PC-9 (cell line): ENCODE measurements at regions not wholly inside any gene's neighbourhood (a gene's known extent, or its start where the extent isn't known, plus 50 kb on each side); places are given as distances from the start of the nearest gene placed in this dataset.

Source experiments
- BruUV-seq: library from RNA; stranded (reverse); fragments of 400-500 nt; replicated peaks from 2 replicates; lab custom pipeline; 2021; lab: Mats Ljungman, UMichigan
- CTCF ChIA-PET: fragments of 300-600 bp; sonication (Branson Sonifier 250); formaldehyde crosslinking; loops from one replicate; lab custom pipeline; 2022; ENCODE audit warnings: antibody characterized with exemption; lab: Charles Lee
- POLR2A ChIA-PET: fragments of 300-600 bp; sonication (Branson Sonifier 250); formaldehyde crosslinking; loops from one replicate; lab custom pipeline; 2022; ENCODE audit warnings: antibody characterized with exemption; ENCODE audit not compliant: unreplicated experiment; lab: Charles Lee
- DNase-seq, 2 experiments: peaks; one replicate each; pipeline versions ENCODE4 v3.0.0 to v3.0.0-alpha.2; 2015 to 2022; ENCODE audit warnings: mixed read lengths in 1 of 2
- H2AFZ ChIP-seq: fragments of 200-600 bp; sonication (generic); 2 replicates; pipeline ENCODE4 v1.8.1; 2017; ENCODE audit warnings: antibody characterized with exemption
- H3F3A ChIP-seq: fragments of 200-600 bp; sonication (generic); 2 replicates; pipeline ENCODE4 v1.8.1; 2017; ENCODE audit warnings: antibody characterized with exemption, mild to moderate bottlenecking, low read depth; ENCODE audit not compliant: insufficient read depth
- H3K27ac ChIP-seq: fragments of 200-600 bp; sonication (generic); 2 replicates; pipeline ENCODE4 v1.6.1; 2016; ENCODE audit warnings: mixed run types
- H3K27me3 ChIP-seq: fragments of 200-600 bp; sonication (generic); 2 replicates; pipeline ENCODE4 v1.6.1; 2016; ENCODE audit warnings: low read depth, mixed run types; ENCODE audit not compliant: insufficient read depth
- H3K36me3 ChIP-seq: fragments of 200-600 bp; sonication (generic); 2 replicates; pipeline ENCODE4 v1.6.1; 2016; ENCODE audit warnings: low read depth, mixed run types
- H3K4me1 ChIP-seq: fragments of 200-600 bp; sonication (generic); replicated peaks from 2 replicates; pipeline ENCODE4 v1.6.1; 2016; ENCODE audit warnings: mixed run types; ENCODE audit not compliant: insufficient read depth
- H3K4me2 ChIP-seq: fragments of 200-600 bp; sonication (generic); 2 replicates; pipeline ENCODE4 v1.6.1; 2017; ENCODE audit warnings: mixed run types
- H3K4me3 ChIP-seq: fragments of 200-600 bp; sonication (generic); 2 replicates; pipeline ENCODE4 v1.6.1; 2016; ENCODE audit warnings: mixed run types
- H3K79me2 ChIP-seq: fragments of 200-600 bp; sonication (generic); 2 replicates; pipeline ENCODE4 v1.6.1; 2017; ENCODE audit warnings: low read depth, mixed run types
- H3K9me2 ChIP-seq: fragments of 200-600 bp; sonication (generic); 2 replicates; pipeline ENCODE4 v1.8.1; 2017; ENCODE audit warnings: mild to moderate bottlenecking; ENCODE audit not compliant: insufficient read depth
- H3K9me3 ChIP-seq: fragments of 200-600 bp; sonication (generic); 2 replicates; pipeline ENCODE4 v1.8.1; 2016; ENCODE audit warnings: low read depth; ENCODE audit not compliant: insufficient read depth
- H4K20me1 ChIP-seq: fragments of 200-600 bp; sonication (generic); 2 replicates; pipeline ENCODE4 v1.8.1; 2017; ENCODE audit not compliant: insufficient read depth
- EZH2 ChIP-seq: fragments of 200-600 bp; sonication (generic); IDR thresholded peaks from 2 replicates; pipeline ENCODE4 v1.8.0; 2017; ENCODE audit warnings: antibody characterized with exemption, low read depth
- intact Hi-C: fragments of 100-400 bp; cut with micrococcal nuclease; formaldehyde crosslinking; loops from one replicate; pipeline ENCODE4 v1.10.0; 2022; ENCODE audit not compliant: unreplicated experiment
- TF ChIP-seq, protein P1 (sequence below): fragments of 200-600 bp; sonication (generic); conservative IDR thresholded peaks from 2 replicates; pipeline ENCODE4 v1.6.1; 2017; ENCODE audit warnings: mixed run types, antibody characterized with exemption, mild to moderate bottlenecking, moderate library complexity

DNA sequence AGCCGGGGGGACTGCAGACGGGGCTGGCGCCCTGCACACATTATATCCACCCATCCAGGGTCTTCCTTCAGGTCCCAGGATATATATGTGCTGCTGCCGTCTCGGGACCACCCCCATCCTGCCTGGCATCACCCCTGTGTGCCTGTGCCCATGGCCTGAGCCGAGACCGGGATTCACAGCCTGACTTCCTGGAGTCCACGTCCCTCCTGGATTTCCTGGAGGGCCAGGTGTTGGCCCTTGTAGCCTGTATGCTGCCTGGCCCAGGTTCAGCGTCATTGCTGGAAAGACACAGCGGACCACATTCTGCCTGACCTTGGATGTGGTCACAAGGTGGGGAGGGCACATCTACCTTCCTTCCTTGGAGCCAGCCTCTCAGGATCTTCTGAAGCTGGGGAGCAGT lies 551.1 kb downstream of the BRD1 start:
- no TSS peak for BruUV-seq
- no peaks in the 10 kb centered on the region for H3F3A ChIP-seq
- no peak overlapping the region for H3K4me2 ChIP-seq
- ChIA-PET POLR2A (no interaction called here), CTCF (no interaction called here)
- no peaks in the 10 kb centered on the region for H3K9me3 ChIP-seq
- no peaks in the 10 kb centered on the region for H3K36me3 ChIP-seq
- intact Hi-C loops: no loop called here
- H2AFZ ChIP-seq: no peak overlapping the region
- TF ChIP-seq EZH2: no peak
- TF ChIP-seq, protein P1, sequence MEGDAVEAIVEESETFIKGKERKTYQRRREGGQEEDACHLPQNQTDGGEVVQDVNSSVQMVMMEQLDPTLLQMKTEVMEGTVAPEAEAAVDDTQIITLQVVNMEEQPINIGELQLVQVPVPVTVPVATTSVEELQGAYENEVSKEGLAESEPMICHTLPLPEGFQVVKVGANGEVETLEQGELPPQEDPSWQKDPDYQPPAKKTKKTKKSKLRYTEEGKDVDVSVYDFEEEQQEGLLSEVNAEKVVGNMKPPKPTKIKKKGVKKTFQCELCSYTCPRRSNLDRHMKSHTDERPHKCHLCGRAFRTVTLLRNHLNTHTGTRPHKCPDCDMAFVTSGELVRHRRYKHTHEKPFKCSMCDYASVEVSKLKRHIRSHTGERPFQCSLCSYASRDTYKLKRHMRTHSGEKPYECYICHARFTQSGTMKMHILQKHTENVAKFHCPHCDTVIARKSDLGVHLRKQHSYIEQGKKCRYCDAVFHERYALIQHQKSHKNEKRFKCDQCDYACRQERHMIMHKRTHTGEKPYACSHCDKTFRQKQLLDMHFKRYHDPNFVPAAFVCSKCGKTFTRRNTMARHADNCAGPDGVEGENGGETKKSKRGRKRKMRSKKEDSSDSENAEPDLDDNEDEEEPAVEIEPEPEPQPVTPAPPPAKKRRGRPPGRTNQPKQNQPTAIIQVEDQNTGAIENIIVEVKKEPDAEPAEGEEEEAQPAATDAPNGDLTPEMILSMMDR: no peak
- peaks cover 5% of the 10 kb centered on the region; the same call in 1 of the 2 replicates for H4K20me1 ChIP-seq
- no peaks in the 10 kb centered on the region for H3K9me2 ChIP-seq
- no peak overlapping the region for H3K4me3 ChIP-seq
- no peak overlapping the region for H3K27ac ChIP-seq
- H3K27me3 ChIP-seq: peaks cover 100% of the 10 kb centered on the region
- DNase-seq: no peak
- H3K4me1 ChIP-seq: no peaks in the 10 kb centered on the region
- H3K79me2 ChIP-seq: no peaks in the 10 kb centered on the region

DNA sequence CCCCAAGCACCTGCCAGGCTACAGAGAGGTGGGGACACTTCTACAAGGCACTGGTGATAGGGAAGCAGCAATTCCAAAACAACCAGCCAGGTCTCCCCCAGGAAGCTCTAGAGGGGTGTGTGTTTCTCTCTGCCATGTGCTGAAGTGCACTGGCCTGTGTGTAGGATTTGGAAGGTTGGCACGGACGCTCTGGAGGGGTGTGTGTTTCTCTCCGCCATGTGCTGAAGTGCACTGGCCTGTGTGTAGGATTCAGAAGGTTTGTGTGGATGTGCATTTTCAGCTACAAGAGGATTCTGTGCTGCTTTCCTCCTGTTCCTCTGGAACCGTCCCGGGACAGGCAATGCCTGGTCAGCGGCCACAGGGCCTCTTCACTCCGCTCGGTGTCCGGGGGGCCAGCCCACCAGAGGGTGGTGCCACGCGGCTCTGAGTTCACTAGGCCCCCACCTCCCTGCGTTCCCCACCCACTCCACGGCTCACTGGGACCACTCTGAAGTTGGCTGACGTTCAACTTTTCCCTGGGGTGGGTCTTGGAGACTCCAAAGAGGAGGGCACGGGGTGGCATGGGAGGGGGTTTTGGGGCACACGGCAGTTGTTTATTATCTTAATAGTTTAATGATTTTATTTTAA lies 552.8 kb downstream of the BRD1 start:
- POLR2A ChIA-PET: no interaction called here
- CTCF ChIA-PET: no interaction called here
- no peaks in the 10 kb centered on the region for H3K9me2 ChIP-seq
- peaks cover 98% of the 10 kb centered on the region for H3K27me3 ChIP-seq
- no peak overlapping the region for H3K4me2 ChIP-seq
- no peak overlapping the region for H3K4me3 ChIP-seq
- BruUV-seq: no TSS peak
- no peaks in the 10 kb centered on the region for H3K79me2 ChIP-seq
- no peak overlapping the region for H3K27ac ChIP-seq
- DNase-seq: no peak
- no peaks in the 10 kb centered on the region for H3K36me3 ChIP-seq
- intact Hi-C loops: no loop called here
- no peaks in the 10 kb centered on the region for H3K9me3 ChIP-seq
- H2AFZ ChIP-seq: no peak overlapping the region
- H3F3A ChIP-seq: no peaks in the 10 kb centered on the region
- H4K20me1 ChIP-seq: peaks cover 5% of the 10 kb centered on the region; the same call in 1 of the 2 replicates
- TF ChIP-seq EZH2: no peak
- TF ChIP-seq, protein P1: no peak
- no peaks in the 10 kb centered on the region for H3K4me1 ChIP-seq

- Histone ChIP-seq H3K27ac (no peak overlapping the region), H3F3A (no peaks in the 10 kb centered on the region), H3K36me3 (no peaks in the 10 kb centered on the region), H3K9me2 (no peaks in the 10 kb centered on the region), H3K27me3 (peaks cover 93% of the 10 kb centered on the region), H2AFZ (no peak overlapping the region), H3K4me3 (no peak overlapping the region), H3K4me2 (no peak overlapping the region), H4K20me1 (peaks cover 5% of the 10 kb centered on the region; the same call in 1 of the 2 replicates), H3K79me2 (no peaks in the 10 kb centered on the region), H3K4me1 (no peaks in the 10 kb centered on the region), H3K9me3 (no peaks in the 10 kb centered on the region)
- ChIA-PET CTCF (no interaction called here), POLR2A (no interaction called here)
- intact Hi-C loops: no loop called here
- TF ChIP-seq, protein P1: no peak
- no peak for TF ChIP-seq EZH2
- BruUV-seq: no TSS peak
- DNase-seq: no peak
These were observed 555.0 kb downstream of the BRD1 start for GRCh38 chr22:49272546-49273125.
